BE2C (cell line): ENCODE measurements at regions not wholly inside any gene's neighbourhood (a gene's known extent, or its start where the extent isn't known, plus 50 kb on each side); places are given as distances from the start of the nearest gene placed in this dataset.

Source experiments
- DNase-seq: peaks from one replicate; pipeline ENCODE4 v3.0.0-alpha.2; 2020
- H3K27me3 ChIP-seq: fragments of 250-450 bp; sonication (Bioruptor Pico); 2 replicates; pipeline ENCODE4 v1.5.1; 2020; ENCODE audit warnings: mild to moderate bottlenecking
- H3K36me3 ChIP-seq: fragments of 250-450 bp; sonication (Bioruptor Pico); 2 replicates; pipeline ENCODE4 v1.5.1; 2020; ENCODE audit warnings: mild to moderate bottlenecking
- H3K4me1 ChIP-seq: fragments of 250-450 bp; sonication (Bioruptor Pico); 2 replicates; pipeline ENCODE4 v1.5.1; 2020
- H3K4me3 ChIP-seq: 2 replicates; pipeline ENCODE4 v1.5.1; 2011; ENCODE audit warnings: low read depth, low read length
- H3K9me3 ChIP-seq: fragments of 250-450 bp; sonication (Bioruptor Pico); 2 replicates; pipeline ENCODE4 v1.5.1; 2020
- CTCF ChIP-seq: IDR thresholded peaks from 2 replicates; pipeline ENCODE4 v1.5.1; 2012; ENCODE audit warnings: mild to moderate bottlenecking, low read depth, low read length

- Histone ChIP-seq H3K36me3 (no peaks in the 10 kb centered on the region), H3K4me1 (peaks cover 10% of the 10 kb centered on the region), H3K4me3 (no peak overlapping the region), H3K27me3 (no peaks in the 10 kb centered on the region), H3K9me3 (no peaks in the 10 kb centered on the region)
- no peak for TF ChIP-seq CTCF
- DNase-seq = no peak
Measured at GRCh38 chr21:27477296-27477695, 510.4 kb upstream of the ADAMTS5 start.

- TF ChIP-seq CTCF = peak; percentile 27
- H3K4me3 ChIP-seq = no peak overlapping the region
- H3K36me3 ChIP-seq = no peaks in the 10 kb centered on the region
- no peaks in the 10 kb centered on the region for H3K9me3 ChIP-seq
- DNase-seq = no peak
- H3K4me1 ChIP-seq = peaks cover 10% of the 10 kb centered on the region
- no peaks in the 10 kb centered on the region for H3K27me3 ChIP-seq
Measured at GRCh38 chr21:27476696-27477095, 509.8 kb upstream of the ADAMTS5 start.

- H3K4me3 ChIP-seq = no peak overlapping the region
- H3K4me1 ChIP-seq = peaks cover 10% of the 10 kb centered on the region
- no peak for DNase-seq
- H3K27me3 ChIP-seq = no peaks in the 10 kb centered on the region
- no peaks in the 10 kb centered on the region for H3K36me3 ChIP-seq
- no peak for TF ChIP-seq CTCF
- H3K9me3 ChIP-seq = no peaks in the 10 kb centered on the region
Measured at GRCh38 chr21:27475363-27475955, 508.6 kb upstream of the ADAMTS5 start.

GRCh38 chr21:27467366-27467765, 500.5 kb upstream of the ADAMTS5 start:
- no peak for TF ChIP-seq CTCF
- H3K4me1 ChIP-seq = peaks cover 3% of the 10 kb centered on the region; the same call in 1 of the 2 replicates
- H3K27me3 ChIP-seq = no peaks in the 10 kb centered on the region
- DNase-seq = no peak
- H3K9me3 ChIP-seq = no peaks in the 10 kb centered on the region
- H3K36me3 ChIP-seq = no peaks in the 10 kb centered on the region
- H3K4me3 ChIP-seq = no peak overlapping the region

- no peaks in the 10 kb centered on the region for H3K36me3 ChIP-seq
- H3K9me3 ChIP-seq = no peaks in the 10 kb centered on the region
- no peaks in the 10 kb centered on the region for H3K27me3 ChIP-seq
- 0 out of 2 replicates have a peak, but pooled peaks cover 3% of the 10 kb centered on the region for H3K4me1 ChIP-seq
- TF ChIP-seq CTCF = no peak
- no peak overlapping the region for H3K4me3 ChIP-seq
- DNase-seq = no peak
Measured at GRCh38 chr21:27466140-27466539, 499.3 kb upstream of the ADAMTS5 start.

GRCh38 chr21:27464648-27465047, 497.8 kb upstream of the ADAMTS5 start:
- no peak overlapping the region for H3K4me3 ChIP-seq

More at GRCh38 chr21:27464648-27465047, 497.8 kb upstream of the ADAMTS5 start:
- DNase-seq = no peak
- H3K36me3 ChIP-seq = no peaks in the 10 kb centered on the region
- H3K4me1 ChIP-seq = 0 out of 2 replicates have a peak, but pooled peaks cover 3% of the 10 kb centered on the region
- no peaks in the 10 kb centered on the region for H3K27me3 ChIP-seq
- TF ChIP-seq CTCF = no peak
- H3K9me3 ChIP-seq = no peaks in the 10 kb centered on the region
